Ishikawa (cell line): ENCODE measurements at regions not wholly inside any gene's neighbourhood (a gene's known extent, or its start where the extent isn't known, plus 50 kb on each side); places are given as distances from the start of the nearest gene placed in this dataset.

Source experiments
- NFIC ChIP-seq: IDR thresholded peaks from 2 replicates; pipeline ENCODE4 v1.6.1; 2012
- RAD21 ChIP-seq: IDR thresholded peaks from 2 replicates; pipeline ENCODE4 v1.6.1; 2012; ENCODE audit warnings: low read depth
- TEAD4 ChIP-seq: IDR thresholded peaks from 2 replicates; pipeline ENCODE4 v1.6.1; 2012

DNA sequence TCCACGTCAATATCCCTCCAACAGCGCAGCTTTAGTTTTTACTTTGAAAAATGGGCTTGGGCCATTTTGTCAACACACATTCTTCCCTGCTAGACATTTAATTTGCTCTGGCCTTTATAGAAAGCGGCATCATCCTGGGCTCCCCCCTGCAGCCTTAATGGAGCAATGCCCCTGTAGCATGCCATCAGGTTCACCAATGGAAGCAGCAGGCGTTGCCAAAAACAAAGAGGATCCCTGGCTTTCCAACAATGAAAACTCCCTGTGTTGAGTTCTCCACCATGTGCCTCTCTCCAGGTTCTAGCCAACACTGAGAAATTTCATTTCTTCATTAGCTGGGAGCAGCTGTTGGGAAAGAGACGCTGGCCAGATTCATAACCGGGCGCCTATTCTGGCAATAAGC is 139.5 kb downstream of the ZNF622 start:
- TF ChIP-seq RAD21 (no peak), TEAD4 (no peak), NFIC (no peak)
